Choroid plexus epithelial cell (primary cell): ENCODE measurements at regions not wholly inside any gene's neighbourhood (a gene's known extent, or its start where the extent isn't known, plus 50 kb on each side); places are given as distances from the start of the nearest gene placed in this dataset.

Experiments used
- DNase-seq: peaks from one replicate; pipeline ENCODE4 v3.0.0-alpha.2; 2010; ENCODE audit warnings: low read depth
- H3K4me3 ChIP-seq: 2 replicates; pipeline ENCODE4 v1.5.1; 2011; ENCODE audit warnings: low read depth, mild to moderate bottlenecking, control low read depth, low read length, moderate library complexity
- CTCF ChIP-seq: conservative IDR thresholded peaks from 2 replicates; pipeline ENCODE4 v1.5.1; 2011; ENCODE audit warnings: low read depth, mild to moderate bottlenecking, control low read depth, inconsistent platforms, low read length, moderate library complexity

- TF ChIP-seq CTCF = no peak
- DNase-seq = no peak
- no peak overlapping the region for H3K4me3 ChIP-seq
Observed at GRCh38 chr1:184324972-184325371, 61.9 kb upstream of the C1orf21 start.

GRCh38 chr1:184326278-184326677, 60.6 kb upstream of the C1orf21 start:
- no peak overlapping the region for H3K4me3 ChIP-seq
- no peak for TF ChIP-seq CTCF
- DNase-seq = no peak

GRCh38 chr1:184329245-184329953, 57.4 kb upstream of the C1orf21 start:
- H3K4me3 ChIP-seq = no peak overlapping the region
- DNase-seq = no peak
- no peak for TF ChIP-seq CTCF

GRCh38 chr1:184329962-184330868, 56.6 kb upstream of the C1orf21 start:
- no peak for DNase-seq
- TF ChIP-seq CTCF = no peak
- H3K4me3 ChIP-seq = no peak overlapping the region

- no peak overlapping the region for H3K4me3 ChIP-seq
- TF ChIP-seq CTCF = no peak
- DNase-seq = no peak
Observed at GRCh38 chr1:184330875-184331274, 56.0 kb upstream of the C1orf21 start.
